Hepatocyte (in vitro differentiated cells): ENCODE measurements at regions not wholly inside any gene's neighbourhood (a gene's known extent, or its start where the extent isn't known, plus 50 kb on each side); places are given as distances from the start of the nearest gene placed in this dataset.

ENCODE experiments used
- EZH2 ChIP-seq: fragments of 200-600 bp; sonication (generic); IDR thresholded peaks from 2 replicates; pipeline ENCODE4 v1.6.1; 2016; ENCODE audit warnings: antibody characterized with exemption, mild to moderate bottlenecking, borderline replicate concordance
- TF ChIP-seq, protein P1 (sequence below): fragments of 200-600 bp; sonication (generic); IDR thresholded peaks from 2 replicates; pipeline ENCODE4 v1.5.1; 2016; ENCODE audit warnings: antibody characterized with exemption, mild to moderate bottlenecking; ENCODE audit not compliant: poor library complexity

DNA sequence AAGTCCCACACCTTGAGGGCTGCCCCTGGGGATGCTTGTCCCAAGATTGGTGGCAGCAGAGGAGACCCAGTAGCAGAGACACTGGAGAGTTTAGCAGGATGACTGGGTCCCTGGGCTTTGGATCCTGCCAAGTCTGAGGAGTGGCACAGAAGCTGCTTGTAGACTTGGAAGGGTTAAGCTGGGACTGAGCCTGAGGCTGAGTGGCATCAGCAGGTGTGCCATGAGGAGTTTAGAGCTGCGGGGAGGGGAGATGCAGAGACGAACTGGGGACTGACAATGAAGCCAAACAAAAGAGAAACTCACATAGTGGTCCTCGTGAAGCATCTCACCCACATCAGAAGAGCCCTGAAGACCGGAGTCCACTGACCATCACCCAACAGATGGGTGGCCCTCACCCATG, 329.7 kb upstream of the KLHL29 start:
- TF ChIP-seq, protein P1, sequence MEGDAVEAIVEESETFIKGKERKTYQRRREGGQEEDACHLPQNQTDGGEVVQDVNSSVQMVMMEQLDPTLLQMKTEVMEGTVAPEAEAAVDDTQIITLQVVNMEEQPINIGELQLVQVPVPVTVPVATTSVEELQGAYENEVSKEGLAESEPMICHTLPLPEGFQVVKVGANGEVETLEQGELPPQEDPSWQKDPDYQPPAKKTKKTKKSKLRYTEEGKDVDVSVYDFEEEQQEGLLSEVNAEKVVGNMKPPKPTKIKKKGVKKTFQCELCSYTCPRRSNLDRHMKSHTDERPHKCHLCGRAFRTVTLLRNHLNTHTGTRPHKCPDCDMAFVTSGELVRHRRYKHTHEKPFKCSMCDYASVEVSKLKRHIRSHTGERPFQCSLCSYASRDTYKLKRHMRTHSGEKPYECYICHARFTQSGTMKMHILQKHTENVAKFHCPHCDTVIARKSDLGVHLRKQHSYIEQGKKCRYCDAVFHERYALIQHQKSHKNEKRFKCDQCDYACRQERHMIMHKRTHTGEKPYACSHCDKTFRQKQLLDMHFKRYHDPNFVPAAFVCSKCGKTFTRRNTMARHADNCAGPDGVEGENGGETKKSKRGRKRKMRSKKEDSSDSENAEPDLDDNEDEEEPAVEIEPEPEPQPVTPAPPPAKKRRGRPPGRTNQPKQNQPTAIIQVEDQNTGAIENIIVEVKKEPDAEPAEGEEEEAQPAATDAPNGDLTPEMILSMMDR = no peak
- TF ChIP-seq EZH2 = no peak
